ENCODE measurements at regions not wholly inside any gene's neighbourhood (a gene's known extent, or its start where the extent isn't known, plus 50 kb on each side); places are given as distances from the start of the nearest gene placed in this dataset.

GRCh38 chr18:45201489-45201888 lies 413.8 kb upstream of the SLC14A2 start:
- no peak for DNase-seq (ENCODE audit: low spot score)
- Histone ChIP-seq H3K4me3 (no peak overlapping the region), H3K27ac (no peak overlapping the region)
- TF ChIP-seq CTCF (IDR thresholded peaks at IDR 0.05), result no peak

- TF ChIP-seq CTCF (IDR thresholded peaks at IDR 0.05), result no peak
- H3K27ac ChIP-seq, result no peak overlapping the region
- no peak overlapping the region for H3K4me3 ChIP-seq
- DNase-seq (ENCODE audit: low spot score), result no peak
Observed at GRCh38 chr18:45202061-45202460, 413.2 kb upstream of the SLC14A2 start.

- Histone ChIP-seq H3K27ac (no peak overlapping the region), H3K4me3 (no peak overlapping the region)
- no peak for TF ChIP-seq CTCF (IDR thresholded peaks at IDR 0.05)
- DNase-seq (ENCODE audit: low spot score), result no peak
Observed at GRCh38 chr18:45203677-45204076, 411.6 kb upstream of the SLC14A2 start.

- Histone ChIP-seq H3K27ac (no peak overlapping the region), H3K4me3 (no peak overlapping the region)
- no peak for DNase-seq (ENCODE audit: low spot score)
- TF ChIP-seq CTCF (IDR thresholded peaks at IDR 0.05), result no peak
Observed at GRCh38 chr18:45207328-45207727, 407.9 kb upstream of the SLC14A2 start.

- no peak for DNase-seq (ENCODE audit: low spot score)
- TF ChIP-seq CTCF (IDR thresholded peaks at IDR 0.05), result no peak
- H3K27ac ChIP-seq, result no peak overlapping the region
- no peak overlapping the region for H3K4me3 ChIP-seq
Observed at GRCh38 chr18:45208164-45208563, 407.1 kb upstream of the SLC14A2 start.

GRCh38 chr18:45212181-45213039 lies 402.9 kb upstream of the SLC14A2 start:
- Histone ChIP-seq H3K4me3 (no peak overlapping the region), H3K27ac (no peak overlapping the region)
- DNase-seq (ENCODE audit: low spot score), result no peak
- no peak for TF ChIP-seq CTCF (IDR thresholded peaks at IDR 0.05)

GRCh38 chr18:45213040-45213333 lies 402.3 kb upstream of the SLC14A2 start:
- no peak for DNase-seq (ENCODE audit: low spot score)
- H3K4me3 ChIP-seq, result no peak overlapping the region
- no peak for TF ChIP-seq CTCF (IDR thresholded peaks at IDR 0.05)
- H3K27ac ChIP-seq, result no peak overlapping the region
